ENCODE measurements at regions not wholly inside any gene's neighbourhood (a gene's known extent, or its start where the extent isn't known, plus 50 kb on each side); places are given as distances from the start of the nearest gene placed in this dataset.

DNA sequence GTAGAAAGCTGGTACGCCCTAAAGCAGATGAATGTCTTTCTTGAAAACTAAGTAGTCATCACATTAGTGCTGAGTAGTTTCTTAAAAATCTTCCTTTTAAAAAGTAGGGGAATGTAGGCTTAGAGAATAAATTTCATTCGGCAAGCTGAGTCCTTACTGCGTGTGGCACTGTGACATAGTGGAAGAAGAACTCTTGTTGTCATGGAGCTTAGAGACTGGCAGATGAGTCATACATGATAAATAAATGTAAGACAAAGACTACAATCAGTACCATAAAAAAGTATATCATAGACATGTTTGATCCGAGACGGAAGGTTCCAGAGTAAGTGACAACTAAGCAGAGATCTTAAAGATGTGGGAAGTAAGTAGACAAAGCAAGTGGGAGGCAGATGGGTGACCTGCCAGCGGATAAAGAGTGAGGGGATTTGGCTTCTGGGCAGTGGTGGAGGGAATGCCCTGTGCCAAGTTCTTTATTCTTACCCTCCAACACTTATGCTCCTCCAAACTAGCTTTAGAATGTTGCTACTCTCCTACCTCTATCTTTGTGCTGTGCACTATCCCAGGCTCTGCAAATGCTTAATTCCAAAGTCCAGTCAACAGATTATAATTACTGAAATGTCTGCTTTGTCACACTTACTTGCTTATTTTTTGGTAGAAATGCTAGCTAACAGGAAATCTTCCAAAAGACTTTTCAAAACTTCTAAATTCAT, 608.5 kb upstream of the USP24 start:
- DNase-seq (ENCODE audit: low read depth, low spot score), result no peak
- in situ Hi-C loops (cut with HindIII; ENCODE audit: low pct_unique_long_range_greater_than_20kb, low sequenced_read_pairs), result no loop called here

- no peak for DNase-seq (ENCODE audit: low read depth, low spot score)
- in situ Hi-C loops (cut with HindIII; ENCODE audit: low pct_unique_long_range_greater_than_20kb, low sequenced_read_pairs), result no loop called here
Measured at GRCh38 chr1:55822891-55823290, 607.7 kb upstream of the USP24 start.

DNA sequence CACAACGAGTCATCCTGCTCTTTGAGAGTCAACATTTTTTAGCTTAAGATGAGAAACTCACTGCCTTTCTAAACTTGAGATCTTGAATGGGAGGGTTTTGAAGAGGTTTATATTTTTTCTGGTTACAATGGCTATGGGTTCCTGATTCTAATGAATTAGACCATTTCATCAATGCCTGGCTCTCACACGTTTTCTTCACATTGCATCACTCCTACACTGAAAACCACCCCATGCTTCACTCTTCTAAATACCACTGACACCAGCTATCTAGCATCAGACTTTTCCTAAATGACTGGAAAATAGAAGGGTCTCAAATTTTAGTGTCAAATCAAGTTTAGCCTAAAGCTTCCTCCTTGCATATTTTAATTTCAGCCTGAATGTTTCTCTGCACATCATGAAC, 606.1 kb upstream of the USP24 start:
- DNase-seq (ENCODE audit: low read depth, low spot score), result no peak
- in situ Hi-C loops (cut with HindIII; ENCODE audit: low pct_unique_long_range_greater_than_20kb, low sequenced_read_pairs), result no loop called here

GRCh38 chr1:55820501-55820900, 605.3 kb upstream of the USP24 start:
- in situ Hi-C loops (cut with HindIII; ENCODE audit: low pct_unique_long_range_greater_than_20kb, low sequenced_read_pairs), result no loop called here

DNA sequence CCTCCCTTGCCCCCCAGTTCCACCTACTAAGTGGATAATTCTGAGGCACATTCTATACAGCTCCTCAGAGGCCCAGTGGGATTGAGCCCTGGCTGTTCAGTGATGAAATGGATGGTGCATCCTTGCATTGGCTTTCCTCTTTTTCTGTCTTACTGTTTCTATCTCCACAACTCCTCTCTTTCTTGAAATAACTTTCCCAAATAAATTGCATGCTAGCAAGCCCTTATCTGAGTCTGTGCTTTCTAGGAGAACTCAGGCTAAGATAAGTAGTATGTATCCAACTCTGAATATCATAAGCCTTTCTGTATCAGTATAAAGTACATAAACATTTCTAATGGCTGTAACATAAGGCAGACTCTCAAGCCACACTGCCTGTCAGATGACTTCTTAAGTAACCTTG, 603.8 kb upstream of the USP24 start:
- no peak for DNase-seq (ENCODE audit: low read depth, low spot score)
- in situ Hi-C loops (cut with HindIII; ENCODE audit: low pct_unique_long_range_greater_than_20kb, low sequenced_read_pairs), result no loop called here

More at GRCh38 chr1:55820501-55820900, 605.3 kb upstream of the USP24 start:
- DNase-seq (ENCODE audit: low read depth, low spot score), result no peak

- in situ Hi-C loops (cut with HindIII; ENCODE audit: low pct_unique_long_range_greater_than_20kb, low sequenced_read_pairs), result no loop called here
- peak; percentile 91 for DNase-seq (ENCODE audit: low read depth, low spot score)
Measured at GRCh38 chr1:55816456-55817426, 601.6 kb upstream of the USP24 start.

DNA sequence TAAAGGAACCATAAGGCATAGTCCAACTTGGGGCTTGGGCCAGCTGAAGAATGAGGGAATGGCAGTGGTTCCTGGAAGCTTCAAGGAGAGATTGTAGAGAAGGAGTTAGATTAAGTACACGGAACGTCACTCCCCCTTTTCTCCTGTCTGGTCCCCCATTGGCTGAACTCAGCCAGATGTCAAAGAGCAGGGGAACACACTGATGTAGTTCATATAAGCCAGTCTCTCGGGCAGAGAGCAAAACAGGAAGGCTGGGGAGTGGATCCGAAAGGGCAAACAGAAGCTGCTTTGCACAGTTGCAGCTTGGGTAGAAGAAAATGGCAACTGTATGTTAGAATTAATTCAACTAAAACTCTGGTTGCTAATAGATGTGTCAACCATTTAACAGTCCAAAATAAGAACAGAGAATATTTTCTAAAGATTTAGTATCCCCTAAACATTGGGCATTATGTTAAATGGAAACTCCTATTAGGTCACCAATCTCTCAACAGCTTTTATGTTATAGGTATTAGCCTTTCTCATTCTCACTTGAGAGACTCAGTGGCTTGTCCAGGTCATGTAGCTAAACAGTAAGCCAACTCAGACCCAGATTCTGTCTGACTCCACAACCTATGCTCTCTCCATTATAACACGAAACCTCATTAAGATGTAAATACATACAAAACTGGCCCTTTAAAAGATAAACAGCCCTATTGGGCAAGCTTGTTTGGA, 600.7 kb upstream of the USP24 start:
- in situ Hi-C loops (cut with HindIII; ENCODE audit: low pct_unique_long_range_greater_than_20kb, low sequenced_read_pairs), result no loop called here
- no peak for DNase-seq (ENCODE audit: low read depth, low spot score)

DNA sequence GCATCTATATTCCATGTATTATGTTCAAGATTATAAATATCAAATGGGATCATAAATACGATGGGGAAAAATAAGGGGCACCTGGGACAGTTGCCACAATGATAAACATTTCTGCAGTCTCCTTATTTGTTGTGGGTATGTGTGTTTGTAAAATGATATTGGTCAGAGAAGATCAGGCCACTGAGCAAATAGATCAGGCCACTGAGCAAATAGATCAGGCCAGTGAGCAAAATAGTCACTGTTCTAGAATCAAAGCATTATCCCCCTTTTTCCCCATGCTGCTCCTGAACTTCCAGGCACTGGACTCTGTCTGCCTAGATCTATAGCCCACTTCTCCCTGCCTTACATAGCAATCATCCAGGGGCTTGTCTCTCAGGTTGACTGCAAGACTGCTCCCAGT, 599.8 kb upstream of the USP24 start:
- in situ Hi-C loops (cut with HindIII; ENCODE audit: low pct_unique_long_range_greater_than_20kb, low sequenced_read_pairs), result no loop called here
- DNase-seq (ENCODE audit: low read depth, low spot score), result no peak

DNA sequence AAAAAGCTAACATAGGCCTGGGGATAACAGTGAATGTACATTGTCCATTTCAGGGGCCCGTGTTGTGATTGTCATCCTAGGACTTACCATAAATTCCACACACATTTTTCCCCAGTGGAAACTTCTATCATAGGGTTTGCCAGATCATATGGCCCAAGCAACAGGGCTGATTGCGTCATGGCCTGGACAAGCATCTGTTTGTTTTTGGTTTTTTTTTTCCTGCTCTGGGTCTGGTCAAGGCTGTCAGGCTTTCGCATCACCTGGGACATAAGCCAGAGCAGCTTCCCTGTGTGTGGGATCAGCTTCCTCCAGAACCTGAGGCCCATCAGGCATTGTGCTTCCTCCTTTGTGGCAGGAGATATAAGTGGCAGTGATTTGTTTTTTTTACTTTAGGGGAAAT, 598.5 kb upstream of the USP24 start:
- DNase-seq (ENCODE audit: low read depth, low spot score), result peak; percentile 81
- in situ Hi-C loops (cut with HindIII; ENCODE audit: low pct_unique_long_range_greater_than_20kb, low sequenced_read_pairs), result no loop called here

- no peak for DNase-seq (ENCODE audit: low read depth, low spot score)
- in situ Hi-C loops (cut with HindIII; ENCODE audit: low pct_unique_long_range_greater_than_20kb, low sequenced_read_pairs), result no loop called here
Measured at GRCh38 chr1:55812281-55812680, 597.1 kb upstream of the USP24 start.

GRCh38 chr1:55808263-55808662, 593.1 kb upstream of the USP24 start:
- no peak for DNase-seq (ENCODE audit: low read depth, low spot score)
- in situ Hi-C loops (cut with HindIII; ENCODE audit: low pct_unique_long_range_greater_than_20kb, low sequenced_read_pairs), result no loop called here

GRCh38 chr1:55803429-55803828, 588.3 kb upstream of the USP24 start:
- in situ Hi-C loops (cut with HindIII; ENCODE audit: low pct_unique_long_range_greater_than_20kb, low sequenced_read_pairs), result no loop called here
- no peak for DNase-seq (ENCODE audit: low read depth, low spot score)

DNA sequence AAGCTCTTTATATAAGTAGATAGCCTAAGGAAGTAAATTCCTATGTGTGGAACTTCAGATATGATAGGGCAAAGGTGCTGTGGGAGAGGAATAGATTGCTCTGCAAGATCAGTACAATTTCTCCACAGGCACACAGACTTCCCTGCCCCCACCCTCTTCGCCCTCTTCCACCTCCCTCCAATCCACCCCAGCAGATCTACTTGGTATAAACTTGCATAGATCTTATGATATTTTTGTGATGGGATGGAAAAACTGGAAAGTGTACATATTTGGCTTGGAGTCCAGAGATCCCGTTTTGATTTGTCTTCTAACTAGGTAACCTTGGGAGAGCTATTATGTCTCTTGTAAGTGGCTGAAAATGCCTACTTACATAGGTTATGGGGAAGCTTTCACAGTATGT, 586.3 kb upstream of the USP24 start:
- DNase-seq (ENCODE audit: low read depth, low spot score), result no peak
- in situ Hi-C loops (cut with HindIII; ENCODE audit: low pct_unique_long_range_greater_than_20kb, low sequenced_read_pairs), result no loop called here

GRCh38 chr1:55800503-55800902, 585.3 kb upstream of the USP24 start:
- in situ Hi-C loops (cut with HindIII; ENCODE audit: low pct_unique_long_range_greater_than_20kb, low sequenced_read_pairs), result no loop called here
- no peak for DNase-seq (ENCODE audit: low read depth, low spot score)

DNA sequence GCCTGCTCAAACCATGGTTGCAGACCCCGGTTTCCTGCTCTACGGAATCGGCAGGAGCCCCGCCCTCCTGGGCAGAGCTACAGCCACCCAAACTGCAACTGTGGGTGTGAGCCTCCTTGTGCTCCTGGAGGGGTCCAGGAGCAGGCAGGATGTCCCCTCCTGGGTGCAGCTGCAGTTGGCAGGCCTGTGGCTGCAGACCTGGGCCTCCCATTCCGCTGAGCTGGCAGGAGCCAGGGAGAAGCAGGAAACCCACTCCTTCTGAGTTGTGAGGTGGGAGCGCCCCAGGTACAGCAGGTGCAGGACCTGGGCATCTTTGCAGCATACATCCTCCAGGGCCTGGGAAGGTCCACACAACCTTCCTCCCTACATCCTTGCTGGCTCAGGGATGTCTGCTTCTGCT, 578.7 kb upstream of the USP24 start:
- DNase-seq (ENCODE audit: low read depth, low spot score), result no peak
- in situ Hi-C loops (cut with HindIII; ENCODE audit: low pct_unique_long_range_greater_than_20kb, low sequenced_read_pairs), result no loop called here

- in situ Hi-C loops (cut with HindIII; ENCODE audit: low pct_unique_long_range_greater_than_20kb, low sequenced_read_pairs), result no loop called here
Measured at GRCh38 chr1:55792870-55793269, 577.7 kb upstream of the USP24 start.

GRCh38 chr1:55789466-55789865, 574.3 kb upstream of the USP24 start:
- no peak for DNase-seq (ENCODE audit: low read depth, low spot score)
- in situ Hi-C loops (cut with HindIII; ENCODE audit: low pct_unique_long_range_greater_than_20kb, low sequenced_read_pairs), result no loop called here

More at GRCh38 chr1:55792870-55793269, 577.7 kb upstream of the USP24 start:
- no peak for DNase-seq (ENCODE audit: low read depth, low spot score)

GRCh38 chr1:55786396-55786795, 571.2 kb upstream of the USP24 start:
- in situ Hi-C loops (cut with HindIII; ENCODE audit: low pct_unique_long_range_greater_than_20kb, low sequenced_read_pairs), result no loop called here
- DNase-seq (ENCODE audit: low read depth, low spot score), result no peak

All from SK-MEL-5 (cell line).